ENCODE measurements at regions not wholly inside any gene's neighbourhood (a gene's known extent, or its start where the extent isn't known, plus 50 kb on each side); places are given as distances from the start of the nearest gene placed in this dataset.

DNA sequence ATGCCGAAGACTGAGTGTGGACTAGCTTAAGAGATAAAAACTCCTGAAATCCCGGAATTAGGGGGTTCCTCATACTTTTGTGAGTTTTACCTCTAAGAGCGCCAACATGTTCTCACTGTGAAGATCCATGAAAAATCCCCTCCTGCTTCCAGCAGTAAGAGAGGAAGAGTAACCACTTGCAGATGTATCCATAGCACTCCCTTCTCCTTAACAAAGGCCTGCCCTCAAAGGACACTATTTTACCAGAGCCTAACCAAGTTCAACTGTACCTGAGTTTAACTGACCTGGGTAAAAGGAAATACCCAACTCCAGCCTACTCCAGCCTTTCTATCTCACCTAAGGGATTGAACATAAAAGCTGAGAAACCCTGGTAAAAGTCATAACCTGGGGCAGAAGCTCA is 280.9 kb downstream of the POLR1F start:
- Histone ChIP-seq H2BK5ac (ENCODE audit: low read depth, low read length, poor library complexity) (no peak overlapping the region), H3K4me3 (ENCODE audit: low read depth, low read length) (no peak overlapping the region), H3K79me1 (ENCODE audit: low read length) (no peaks in the 10 kb centered on the region), H3K27ac (ENCODE audit: low read depth, low read length) (no peak overlapping the region), H3K27me3 (ENCODE audit: insufficient read depth, low read length) (no peaks in the 10 kb centered on the region), H2BK12ac (ENCODE audit: low read length) (no peak overlapping the region), H4K12ac (ENCODE audit: low read depth, low read length) (no peak overlapping the region), H3K4me2 (ENCODE audit: low read length) (no peak overlapping the region), H3K4me1 (ENCODE audit: control insufficient read depth in 1 of 2, insufficient read depth in 2 of 2, low read length in 2 of 2) (no peaks in the 10 kb centered on the region), H3K4ac (ENCODE audit: low read depth, low read length) (no peak overlapping the region), H3K18ac (ENCODE audit: low read length) (no peak overlapping the region), H2AK5ac (ENCODE audit: low read length) (no peak overlapping the region), H4K91ac (ENCODE audit: low read depth, low read length) (no peak overlapping the region), H3K9me3 (ENCODE audit: insufficient read depth, low read depth, low read length) (no peaks in the 10 kb centered on the region), H3K36me3 (ENCODE audit: control insufficient read depth in 1 of 2, insufficient read depth in 2 of 2, low read length in 2 of 2) (no peaks in the 10 kb centered on the region), H3K14ac (ENCODE audit: low read length) (no peak overlapping the region), H2BK120ac (ENCODE audit: insufficient read depth, low read length, poor library complexity) (no peak overlapping the region), H2AFZ (ENCODE audit: insufficient read depth, low read length, poor library complexity) (no peak overlapping the region), H3K23ac (ENCODE audit: low read length) (no peak overlapping the region), H3K79me2 (ENCODE audit: control insufficient read depth, insufficient read depth, low read length, poor library complexity) (no peaks in the 10 kb centered on the region), H3K9ac (ENCODE audit: low read length) (no peak overlapping the region), H4K8ac (ENCODE audit: low read depth, low read length) (no peak overlapping the region)
- WGBS (ENCODE audit: extremely low coverage, insufficient coverage, insufficient read length): no CpG with 5 or more reads among the region's 3 CpGs
- DNase-seq: no peak

- Histone ChIP-seq H3K79me2 (ENCODE audit: control insufficient read depth, insufficient read depth, low read length, poor library complexity) (no peaks in the 10 kb centered on the region), H2BK12ac (ENCODE audit: low read length) (no peak overlapping the region), H3K9me3 (ENCODE audit: insufficient read depth, low read depth, low read length) (no peaks in the 10 kb centered on the region), H3K27ac (ENCODE audit: low read depth, low read length) (no peak overlapping the region), H3K79me1 (ENCODE audit: low read length) (no peaks in the 10 kb centered on the region), H3K4me2 (ENCODE audit: low read length) (no peak overlapping the region), H2AK5ac (ENCODE audit: low read length) (no peak overlapping the region), H2AFZ (ENCODE audit: insufficient read depth, low read length, poor library complexity) (no peak overlapping the region), H4K12ac (ENCODE audit: low read depth, low read length) (no peak overlapping the region), H3K18ac (ENCODE audit: low read length) (no peak overlapping the region), H3K4me3 (ENCODE audit: low read depth, low read length) (no peak overlapping the region), H4K91ac (ENCODE audit: low read depth, low read length) (no peak overlapping the region), H2BK5ac (ENCODE audit: low read depth, low read length, poor library complexity) (no peak overlapping the region), H3K14ac (ENCODE audit: low read length) (no peak overlapping the region), H2BK120ac (ENCODE audit: insufficient read depth, low read length, poor library complexity) (no peak overlapping the region), H3K4me1 (ENCODE audit: control insufficient read depth in 1 of 2, insufficient read depth in 2 of 2, low read length in 2 of 2) (no peaks in the 10 kb centered on the region), H3K23ac (ENCODE audit: low read length) (no peak overlapping the region), H4K8ac (ENCODE audit: low read depth, low read length) (no peak overlapping the region), H3K36me3 (ENCODE audit: control insufficient read depth in 1 of 2, insufficient read depth in 2 of 2, low read length in 2 of 2) (no peaks in the 10 kb centered on the region), H3K9ac (ENCODE audit: low read length) (no peak overlapping the region), H3K4ac (ENCODE audit: low read depth, low read length) (no peak overlapping the region), H3K27me3 (ENCODE audit: insufficient read depth, low read length) (no peaks in the 10 kb centered on the region)
- DNase-seq: no peak
- WGBS (ENCODE audit: extremely low coverage, insufficient coverage, insufficient read length): no CpG with 5 or more reads among the region's 1 CpG
Measured at GRCh38 chr7:19421861-19422260, 276.6 kb upstream of the FERD3L start.

GRCh38 chr7:19417231-19417630 is 272.0 kb upstream of the FERD3L start:
- H2BK5ac ChIP-seq (ENCODE audit: low read depth, low read length, poor library complexity): no peak overlapping the region
- H3K27ac ChIP-seq (ENCODE audit: low read depth, low read length): no peak overlapping the region
- no peak overlapping the region for H4K91ac ChIP-seq (ENCODE audit: low read depth, low read length)
- no peak overlapping the region for H2AK5ac ChIP-seq (ENCODE audit: low read length)
- H3K79me1 ChIP-seq (ENCODE audit: low read length): no peaks in the 10 kb centered on the region
- H2AFZ ChIP-seq (ENCODE audit: insufficient read depth, low read length, poor library complexity): no peak overlapping the region
- no peaks in the 10 kb centered on the region for H3K4me1 ChIP-seq (ENCODE audit: control insufficient read depth in 1 of 2, insufficient read depth in 2 of 2, low read length in 2 of 2)
- no peak for DNase-seq
- no peaks in the 10 kb centered on the region for H3K79me2 ChIP-seq (ENCODE audit: control insufficient read depth, insufficient read depth, low read length, poor library complexity)
- no peaks in the 10 kb centered on the region for H3K9me3 ChIP-seq (ENCODE audit: insufficient read depth, low read depth, low read length)
- no peaks in the 10 kb centered on the region for H3K27me3 ChIP-seq (ENCODE audit: insufficient read depth, low read length)
- no peak overlapping the region for H2BK12ac ChIP-seq (ENCODE audit: low read length)
- H3K4me2 ChIP-seq (ENCODE audit: low read length): no peak overlapping the region
- H3K18ac ChIP-seq (ENCODE audit: low read length): no peak overlapping the region
- no peak overlapping the region for H3K4me3 ChIP-seq (ENCODE audit: low read depth, low read length)
- no peak overlapping the region for H3K14ac ChIP-seq (ENCODE audit: low read length)
- H3K9ac ChIP-seq (ENCODE audit: low read length): no peak overlapping the region
- H3K4ac ChIP-seq (ENCODE audit: low read depth, low read length): no peak overlapping the region
- no peak overlapping the region for H4K8ac ChIP-seq (ENCODE audit: low read depth, low read length)
- H2BK120ac ChIP-seq (ENCODE audit: insufficient read depth, low read length, poor library complexity): no peak overlapping the region
- no peak overlapping the region for H3K23ac ChIP-seq (ENCODE audit: low read length)
- no peaks in the 10 kb centered on the region for H3K36me3 ChIP-seq (ENCODE audit: control insufficient read depth in 1 of 2, insufficient read depth in 2 of 2, low read length in 2 of 2)
- no CpG with 5 or more reads among the region's 2 CpGs for WGBS (ENCODE audit: extremely low coverage, insufficient coverage, insufficient read length)
- H4K12ac ChIP-seq (ENCODE audit: low read depth, low read length): no peak overlapping the region

- no peak for DNase-seq
- WGBS (ENCODE audit: extremely low coverage, insufficient coverage, insufficient read length): no CpG with 5 or more reads among the region's 2 CpGs
- H4K8ac ChIP-seq (ENCODE audit: low read depth, low read length): no peak overlapping the region
- H3K79me2 ChIP-seq (ENCODE audit: control insufficient read depth, insufficient read depth, low read length, poor library complexity): no peaks in the 10 kb centered on the region
- no peak overlapping the region for H3K14ac ChIP-seq (ENCODE audit: low read length)
- no peak overlapping the region for H2AFZ ChIP-seq (ENCODE audit: insufficient read depth, low read length, poor library complexity)
- no peak overlapping the region for H4K91ac ChIP-seq (ENCODE audit: low read depth, low read length)
- H4K12ac ChIP-seq (ENCODE audit: low read depth, low read length): no peak overlapping the region
- H3K18ac ChIP-seq (ENCODE audit: low read length): no peak overlapping the region
- no peak overlapping the region for H3K4me2 ChIP-seq (ENCODE audit: low read length)
- no peak overlapping the region for H2BK5ac ChIP-seq (ENCODE audit: low read depth, low read length, poor library complexity)
- no peaks in the 10 kb centered on the region for H3K27me3 ChIP-seq (ENCODE audit: insufficient read depth, low read length)
- H3K4me1 ChIP-seq (ENCODE audit: control insufficient read depth in 1 of 2, insufficient read depth in 2 of 2, low read length in 2 of 2): no peaks in the 10 kb centered on the region
- H3K23ac ChIP-seq (ENCODE audit: low read length): no peak overlapping the region
- H3K4ac ChIP-seq (ENCODE audit: low read depth, low read length): no peak overlapping the region
- H3K79me1 ChIP-seq (ENCODE audit: low read length): no peaks in the 10 kb centered on the region
- no peak overlapping the region for H2AK5ac ChIP-seq (ENCODE audit: low read length)
- no peaks in the 10 kb centered on the region for H3K36me3 ChIP-seq (ENCODE audit: control insufficient read depth in 1 of 2, insufficient read depth in 2 of 2, low read length in 2 of 2)
- H3K4me3 ChIP-seq (ENCODE audit: low read depth, low read length): no peak overlapping the region
- H3K9me3 ChIP-seq (ENCODE audit: insufficient read depth, low read depth, low read length): no peaks in the 10 kb centered on the region
- H2BK12ac ChIP-seq (ENCODE audit: low read length): no peak overlapping the region
- no peak overlapping the region for H2BK120ac ChIP-seq (ENCODE audit: insufficient read depth, low read length, poor library complexity)
- no peak overlapping the region for H3K9ac ChIP-seq (ENCODE audit: low read length)
- no peak overlapping the region for H3K27ac ChIP-seq (ENCODE audit: low read depth, low read length)
Measured at GRCh38 chr7:19415123-19415522, 269.9 kb upstream of the FERD3L start.
